ENCODE measurements at regions not wholly inside any gene's neighbourhood (a gene's known extent, or its start where the extent isn't known, plus 50 kb on each side); places are given as distances from the start of the nearest gene placed in this dataset.

DNA sequence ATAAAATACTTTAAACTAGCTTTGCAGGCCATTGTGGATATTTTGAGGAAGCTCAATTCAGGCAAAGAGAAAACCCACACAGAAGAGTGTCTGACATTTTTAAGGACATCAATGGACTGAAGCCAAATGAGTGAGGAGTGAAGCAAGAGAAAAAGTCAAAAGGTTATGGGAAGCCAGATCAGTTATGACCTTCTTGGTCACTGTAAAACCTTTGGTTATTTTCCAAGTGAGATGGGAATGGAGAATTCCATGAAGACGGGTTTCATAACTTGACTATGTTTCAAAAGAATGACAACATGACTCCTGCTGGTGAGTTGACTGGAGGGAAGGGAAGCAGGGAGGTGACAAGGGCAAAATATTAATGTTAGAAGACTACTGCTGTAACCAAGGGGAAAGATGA, 585.2 kb downstream of the EFNA5 start:
- no CpG with 5 or more reads among the region's 1 CpG for WGBS (ENCODE audit: extremely low coverage, insufficient read length, low lambda C conversion rate)
- Histone ChIP-seq H3K4me1 (ENCODE audit: insufficient read depth, low read length) (no peaks in the 10 kb centered on the region), H2AK5ac (ENCODE audit: insufficient read length, low read length) (no peak overlapping the region), H2AFZ (ENCODE audit: low read length) (no peak overlapping the region), H3K27ac (ENCODE audit: insufficient read length, low read depth, low read length) (no peak overlapping the region), H2BK12ac (ENCODE audit: insufficient read length, low read depth, low read length) (no peak overlapping the region), H3K9me3 (ENCODE audit: control insufficient read depth, low read depth, low read length) (no peaks in the 10 kb centered on the region), H2BK15ac (ENCODE audit: low read depth, low read length) (no peak overlapping the region), H3K4ac (ENCODE audit: low read depth, low read length) (no peak overlapping the region), H3K56ac (ENCODE audit: insufficient read length, low read depth, low read length) (no peak overlapping the region), H3K18ac (ENCODE audit: insufficient read length, low read depth, low read length) (no peak overlapping the region), H3K79me2 (ENCODE audit: insufficient read depth, low read length) (no peaks in the 10 kb centered on the region), H2BK5ac (ENCODE audit: insufficient read length, low read length) (no peak overlapping the region), H2BK120ac (ENCODE audit: low read depth, low read length, poor library complexity, severe bottlenecking) (no peak overlapping the region), H4K20me1 (ENCODE audit: control insufficient read depth, insufficient read depth, insufficient read length) (no peaks in the 10 kb centered on the region), H3K9ac (ENCODE audit: extremely low read depth, insufficient read length, low read length) (no peak overlapping the region), H4K5ac (ENCODE audit: insufficient read length, low read depth, low read length) (no peak overlapping the region), H3K23ac (ENCODE audit: insufficient read length, low read depth, low read length) (no peak overlapping the region), H4K8ac (replicated peaks; ENCODE audit: insufficient read length, low read depth, low read length) (no peak overlapping the region), H4K91ac (ENCODE audit: insufficient read length, low read depth, low read length) (no peak overlapping the region), H3K14ac (ENCODE audit: insufficient read depth, low read length) (no peak overlapping the region), H3T11ph (ENCODE audit: low read length) (no peak overlapping the region), H3K27me3 (ENCODE audit: insufficient read depth, low read length) (no peaks in the 10 kb centered on the region), H3K4me2 (ENCODE audit: insufficient read depth, insufficient read length, low read length) (no peak overlapping the region), H2BK20ac (ENCODE audit: low read depth, low read length, poor library complexity, severe bottlenecking) (no peak overlapping the region), H3K79me1 (ENCODE audit: insufficient read depth, low read depth, low read length, poor library complexity, severe bottlenecking) (no peaks in the 10 kb centered on the region), H3K23me2 (ENCODE audit: insufficient read length, low read depth, low read length, poor library complexity, severe bottlenecking) (no peaks in the 10 kb centered on the region)
- DNase-seq = no peak
- Mint-ChIP-seq H3K27ac (no peak overlapping the region), H3K9me3 (no peaks in the 10 kb centered on the region), H3K4me1 (no peaks in the 10 kb centered on the region), H3K27me3 (ENCODE audit: low read depth) (no peaks in the 10 kb centered on the region), H3K4me3 (no peak overlapping the region), H3K36me3 (ENCODE audit: insufficient read depth in 1 of 3, low read depth in 3 of 3) (no peaks in the 10 kb centered on the region; a peak in 1 of 7 replicates)
- TF ChIP-seq, protein P1, sequence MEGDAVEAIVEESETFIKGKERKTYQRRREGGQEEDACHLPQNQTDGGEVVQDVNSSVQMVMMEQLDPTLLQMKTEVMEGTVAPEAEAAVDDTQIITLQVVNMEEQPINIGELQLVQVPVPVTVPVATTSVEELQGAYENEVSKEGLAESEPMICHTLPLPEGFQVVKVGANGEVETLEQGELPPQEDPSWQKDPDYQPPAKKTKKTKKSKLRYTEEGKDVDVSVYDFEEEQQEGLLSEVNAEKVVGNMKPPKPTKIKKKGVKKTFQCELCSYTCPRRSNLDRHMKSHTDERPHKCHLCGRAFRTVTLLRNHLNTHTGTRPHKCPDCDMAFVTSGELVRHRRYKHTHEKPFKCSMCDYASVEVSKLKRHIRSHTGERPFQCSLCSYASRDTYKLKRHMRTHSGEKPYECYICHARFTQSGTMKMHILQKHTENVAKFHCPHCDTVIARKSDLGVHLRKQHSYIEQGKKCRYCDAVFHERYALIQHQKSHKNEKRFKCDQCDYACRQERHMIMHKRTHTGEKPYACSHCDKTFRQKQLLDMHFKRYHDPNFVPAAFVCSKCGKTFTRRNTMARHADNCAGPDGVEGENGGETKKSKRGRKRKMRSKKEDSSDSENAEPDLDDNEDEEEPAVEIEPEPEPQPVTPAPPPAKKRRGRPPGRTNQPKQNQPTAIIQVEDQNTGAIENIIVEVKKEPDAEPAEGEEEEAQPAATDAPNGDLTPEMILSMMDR (conservative IDR thresholded peaks at IDR 0.05) = no peak
